MM.1S (cell line): ENCODE measurements at regions not wholly inside any gene's neighbourhood (a gene's known extent, or its start where the extent isn't known, plus 50 kb on each side); places are given as distances from the start of the nearest gene placed in this dataset.

Source experiments
- EZH2phosphoT487 ChIP-seq: fragments of 300-600 bp; sonication (generic); IDR thresholded peaks from 2 replicates; pipeline ENCODE4 v1.6.1; 2018; ENCODE audit warnings: antibody characterized with exemption, low read length
- TF ChIP-seq, protein P1 (sequence below): fragments of 300-600 bp; sonication (generic); IDR thresholded peaks from 2 replicates; pipeline ENCODE4 v1.5.1; 2016; ENCODE audit warnings: antibody characterized with exemption, low read length, mixed read lengths

- TF ChIP-seq, protein P1, sequence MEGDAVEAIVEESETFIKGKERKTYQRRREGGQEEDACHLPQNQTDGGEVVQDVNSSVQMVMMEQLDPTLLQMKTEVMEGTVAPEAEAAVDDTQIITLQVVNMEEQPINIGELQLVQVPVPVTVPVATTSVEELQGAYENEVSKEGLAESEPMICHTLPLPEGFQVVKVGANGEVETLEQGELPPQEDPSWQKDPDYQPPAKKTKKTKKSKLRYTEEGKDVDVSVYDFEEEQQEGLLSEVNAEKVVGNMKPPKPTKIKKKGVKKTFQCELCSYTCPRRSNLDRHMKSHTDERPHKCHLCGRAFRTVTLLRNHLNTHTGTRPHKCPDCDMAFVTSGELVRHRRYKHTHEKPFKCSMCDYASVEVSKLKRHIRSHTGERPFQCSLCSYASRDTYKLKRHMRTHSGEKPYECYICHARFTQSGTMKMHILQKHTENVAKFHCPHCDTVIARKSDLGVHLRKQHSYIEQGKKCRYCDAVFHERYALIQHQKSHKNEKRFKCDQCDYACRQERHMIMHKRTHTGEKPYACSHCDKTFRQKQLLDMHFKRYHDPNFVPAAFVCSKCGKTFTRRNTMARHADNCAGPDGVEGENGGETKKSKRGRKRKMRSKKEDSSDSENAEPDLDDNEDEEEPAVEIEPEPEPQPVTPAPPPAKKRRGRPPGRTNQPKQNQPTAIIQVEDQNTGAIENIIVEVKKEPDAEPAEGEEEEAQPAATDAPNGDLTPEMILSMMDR: no peak
- no peak for TF ChIP-seq EZH2phosphoT487
Observed at GRCh38 chr2:11067221-11068078, 87.8 kb upstream of the SLC66A3 start.
